ENCODE measurements at regions not wholly inside any gene's neighbourhood (a gene's known extent, or its start where the extent isn't known, plus 50 kb on each side); places are given as distances from the start of the nearest gene placed in this dataset.
A peak's percentile ranks its signal among the peaks of the same experiment; 100 is the strongest.

GRCh38 chr15:31211353-31211752 lies 109.8 kb upstream of the TRPM1 start:
- Histone ChIP-seq H3K4me1 (ENCODE audit: control insufficient read depth in 2 of 3, insufficient read depth in 2 of 3, low read depth in 1 of 3, low read length in 3 of 3) (peaks cover 0 to 5% (median 0%) of the 10 kb centered on the region in 3 donors), H3K36me3 (ENCODE audit: control insufficient read depth in 2 of 3, insufficient read depth in 3 of 3, low read length in 3 of 3) (no peaks in the 10 kb centered on the region), H3K9me3 (ENCODE audit: control insufficient read depth in 2 of 3, insufficient read depth in 1 of 3, low read length in 3 of 3) (peaks cover 0 to 6% (median 0%) of the 10 kb centered on the region in 3 donors), H3K27me3 (ENCODE audit: control insufficient read depth, insufficient read depth, low read length) (no peaks in the 10 kb centered on the region), H3K27ac (ENCODE audit: low read depth in 2 of 2, low read length in 2 of 2) (no peak overlapping the region), H3K4me3 (ENCODE audit: low read length in 3 of 3) (no peak overlapping the region), H3K9ac (ENCODE audit: low read length in 3 of 3) (no peak overlapping the region)
- DNase-seq = no peak
- no peak for TF ChIP-seq CTCF (IDR thresholded peaks at IDR 0.05; ENCODE audit: borderline replicate concordance, extremely low read depth, insufficient read depth)
- FAIRE-seq = no peak
- intact Hi-C loops (cut with DNase I) = no loop called here

GRCh38 chr15:31212326-31213080 lies 111.0 kb upstream of the TRPM1 start:
- no peak for TF ChIP-seq CTCF (IDR thresholded peaks at IDR 0.05; ENCODE audit: borderline replicate concordance, extremely low read depth, insufficient read depth)
- no peak for FAIRE-seq
- no peak for DNase-seq
- Histone ChIP-seq H3K4me1 (ENCODE audit: control insufficient read depth in 2 of 3, insufficient read depth in 2 of 3, low read depth in 1 of 3, low read length in 3 of 3) (peaks cover 0 to 11% (median 4%) of the 10 kb centered on the region in 3 donors), H3K4me3 (ENCODE audit: low read length in 3 of 3) (no peak overlapping the region), H3K9me3 (ENCODE audit: control insufficient read depth in 2 of 3, insufficient read depth in 1 of 3, low read length in 3 of 3) (peaks cover 0 to 6% (median 0%) of the 10 kb centered on the region in 3 donors), H3K9ac (ENCODE audit: low read length in 3 of 3) (no peak overlapping the region), H3K27ac (ENCODE audit: low read depth in 2 of 2, low read length in 2 of 2) (no peak overlapping the region), H3K27me3 (ENCODE audit: control insufficient read depth, insufficient read depth, low read length) (no peaks in the 10 kb centered on the region), H3K36me3 (ENCODE audit: control insufficient read depth in 2 of 3, insufficient read depth in 3 of 3, low read length in 3 of 3) (no peaks in the 10 kb centered on the region)
- intact Hi-C loops (cut with DNase I) = no loop called here

- Histone ChIP-seq H3K36me3 (ENCODE audit: control insufficient read depth in 2 of 3, insufficient read depth in 3 of 3, low read length in 3 of 3) (no peaks in the 10 kb centered on the region), H3K4me3 (ENCODE audit: low read length in 3 of 3) (no peak overlapping the region), H3K27ac (ENCODE audit: low read depth in 2 of 2, low read length in 2 of 2) (peak overlapping the region in 1 of 2 donors; percentile 85), H3K9ac (ENCODE audit: low read length in 3 of 3) (no peak overlapping the region), H3K9me3 (ENCODE audit: control insufficient read depth in 2 of 3, insufficient read depth in 1 of 3, low read length in 3 of 3) (peaks cover 0 to 6% (median 0%) of the 10 kb centered on the region in 3 donors), H3K27me3 (ENCODE audit: control insufficient read depth, insufficient read depth, low read length) (no peaks in the 10 kb centered on the region), H3K4me1 (ENCODE audit: control insufficient read depth in 2 of 3, insufficient read depth in 2 of 3, low read depth in 1 of 3, low read length in 3 of 3) (peaks cover 0 to 11% (median 4%) of the 10 kb centered on the region in 3 donors)
- no peak for TF ChIP-seq CTCF (IDR thresholded peaks at IDR 0.05; ENCODE audit: borderline replicate concordance, extremely low read depth, insufficient read depth)
- intact Hi-C loops (cut with DNase I) = no loop called here
- FAIRE-seq = no peak
- DNase-seq = no peak
Observed at GRCh38 chr15:31214158-31214863, 112.3 kb upstream of the KLF13 start.
